PFSK-1 (cell line): ENCODE measurements at regions not wholly inside any gene's neighbourhood (a gene's known extent, or its start where the extent isn't known, plus 50 kb on each side); places are given as distances from the start of the nearest gene placed in this dataset.

Experiments used
- FOXP2 ChIP-seq: optimal IDR thresholded peaks from 2 replicates; pipeline ENCODE3; 2011; ENCODE audit warnings: borderline replicate concordance, control low read depth, inconsistent platforms; ENCODE audit not compliant: insufficient read depth; ENCODE audit errors: extremely low read length, extremely low read depth
- POLR2AphosphoS5 ChIP-seq: IDR thresholded peaks from 2 replicates; pipeline ENCODE4 v1.6.1; 2012; ENCODE audit warnings: low read depth, mild to moderate bottlenecking, control low read depth, low read length, moderate library complexity
- SIN3A ChIP-seq: IDR thresholded peaks from 2 replicates; pipeline ENCODE4 v1.6.1; 2012; ENCODE audit warnings: mild to moderate bottlenecking, low read length, moderate library complexity, borderline replicate concordance; ENCODE audit not compliant: insufficient read depth
- TAF1 ChIP-seq: IDR thresholded peaks from 2 replicates; pipeline ENCODE4 v1.6.1; 2012; ENCODE audit warnings: low read length, control low read depth, borderline replicate concordance; ENCODE audit not compliant: insufficient read depth
- TF ChIP-seq, protein P1 (sequence below), 2 experiments: IDR thresholded peaks; 2 replicates each; pipeline versions ENCODE4 v1.6.1 to v1.8.0; 2011 to 2012; ENCODE audit warnings: low read depth in 2 of 2, low read length in 2 of 2, control low read depth in 1 of 2, inconsistent platforms in 1 of 2, mild to moderate bottlenecking in 1 of 2, moderate library complexity in 1 of 2; ENCODE audit not compliant: insufficient read depth in 1 of 2

- TF ChIP-seq TAF1 (no peak), SIN3A (no peak), POLR2AphosphoS5 (no peak), FOXP2 (no peak)
- TF ChIP-seq, protein P1, sequence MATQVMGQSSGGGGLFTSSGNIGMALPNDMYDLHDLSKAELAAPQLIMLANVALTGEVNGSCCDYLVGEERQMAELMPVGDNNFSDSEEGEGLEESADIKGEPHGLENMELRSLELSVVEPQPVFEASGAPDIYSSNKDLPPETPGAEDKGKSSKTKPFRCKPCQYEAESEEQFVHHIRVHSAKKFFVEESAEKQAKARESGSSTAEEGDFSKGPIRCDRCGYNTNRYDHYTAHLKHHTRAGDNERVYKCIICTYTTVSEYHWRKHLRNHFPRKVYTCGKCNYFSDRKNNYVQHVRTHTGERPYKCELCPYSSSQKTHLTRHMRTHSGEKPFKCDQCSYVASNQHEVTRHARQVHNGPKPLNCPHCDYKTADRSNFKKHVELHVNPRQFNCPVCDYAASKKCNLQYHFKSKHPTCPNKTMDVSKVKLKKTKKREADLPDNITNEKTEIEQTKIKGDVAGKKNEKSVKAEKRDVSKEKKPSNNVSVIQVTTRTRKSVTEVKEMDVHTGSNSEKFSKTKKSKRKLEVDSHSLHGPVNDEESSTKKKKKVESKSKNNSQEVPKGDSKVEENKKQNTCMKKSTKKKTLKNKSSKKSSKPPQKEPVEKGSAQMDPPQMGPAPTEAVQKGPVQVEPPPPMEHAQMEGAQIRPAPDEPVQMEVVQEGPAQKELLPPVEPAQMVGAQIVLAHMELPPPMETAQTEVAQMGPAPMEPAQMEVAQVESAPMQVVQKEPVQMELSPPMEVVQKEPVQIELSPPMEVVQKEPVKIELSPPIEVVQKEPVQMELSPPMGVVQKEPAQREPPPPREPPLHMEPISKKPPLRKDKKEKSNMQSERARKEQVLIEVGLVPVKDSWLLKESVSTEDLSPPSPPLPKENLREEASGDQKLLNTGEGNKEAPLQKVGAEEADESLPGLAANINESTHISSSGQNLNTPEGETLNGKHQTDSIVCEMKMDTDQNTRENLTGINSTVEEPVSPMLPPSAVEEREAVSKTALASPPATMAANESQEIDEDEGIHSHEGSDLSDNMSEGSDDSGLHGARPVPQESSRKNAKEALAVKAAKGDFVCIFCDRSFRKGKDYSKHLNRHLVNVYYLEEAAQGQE (IDR thresholded peaks at IDR 0.05; ENCODE audit: insufficient read depth in 1 of 2, low read depth in 2 of 2, low read length in 2 of 2) = no peak
Observed at GRCh38 chr13:29713839-29714238, 118.4 kb upstream of the SLC7A1 start.

DNA sequence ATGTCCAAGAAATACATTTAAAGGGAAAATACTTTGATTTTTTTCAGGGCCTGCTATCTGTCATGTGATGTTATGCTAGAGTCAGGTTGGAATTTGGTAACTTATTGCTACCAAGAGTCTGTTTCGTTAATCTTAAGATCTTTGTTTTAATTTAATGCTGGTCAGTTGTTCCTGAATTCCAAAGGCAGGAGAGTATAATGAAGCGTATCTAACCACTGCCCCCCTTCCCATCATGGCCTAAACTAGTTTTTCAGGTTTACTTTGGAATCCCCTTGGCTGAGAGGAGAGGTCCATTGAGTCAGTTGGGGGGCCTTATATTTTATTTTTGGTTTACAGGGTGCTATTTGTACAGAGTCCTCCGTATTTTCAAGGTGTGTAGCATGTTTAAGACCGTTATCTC is 116.3 kb upstream of the SLC7A1 start:
- no peak for TF ChIP-seq TAF1
- no peak for TF ChIP-seq POLR2AphosphoS5
- no peak for TF ChIP-seq FOXP2
- TF ChIP-seq SIN3A = no peak
- TF ChIP-seq, protein P1 (IDR thresholded peaks at IDR 0.05; ENCODE audit: insufficient read depth in 1 of 2, low read depth in 2 of 2, low read length in 2 of 2) = no peak

GRCh38 chr13:29710511-29710910 is 115.0 kb upstream of the SLC7A1 start:
- TF ChIP-seq POLR2AphosphoS5 (no peak), SIN3A (no peak), FOXP2 (no peak)

GRCh38 chr13:29709407-29710069 is 114.0 kb upstream of the SLC7A1 start:
- TF ChIP-seq POLR2AphosphoS5 (no peak), TAF1 (no peak), FOXP2 (no peak)
- TF ChIP-seq, protein P1 (IDR thresholded peaks at IDR 0.05; ENCODE audit: insufficient read depth in 1 of 2, low read depth in 2 of 2, low read length in 2 of 2) = no peak

DNA sequence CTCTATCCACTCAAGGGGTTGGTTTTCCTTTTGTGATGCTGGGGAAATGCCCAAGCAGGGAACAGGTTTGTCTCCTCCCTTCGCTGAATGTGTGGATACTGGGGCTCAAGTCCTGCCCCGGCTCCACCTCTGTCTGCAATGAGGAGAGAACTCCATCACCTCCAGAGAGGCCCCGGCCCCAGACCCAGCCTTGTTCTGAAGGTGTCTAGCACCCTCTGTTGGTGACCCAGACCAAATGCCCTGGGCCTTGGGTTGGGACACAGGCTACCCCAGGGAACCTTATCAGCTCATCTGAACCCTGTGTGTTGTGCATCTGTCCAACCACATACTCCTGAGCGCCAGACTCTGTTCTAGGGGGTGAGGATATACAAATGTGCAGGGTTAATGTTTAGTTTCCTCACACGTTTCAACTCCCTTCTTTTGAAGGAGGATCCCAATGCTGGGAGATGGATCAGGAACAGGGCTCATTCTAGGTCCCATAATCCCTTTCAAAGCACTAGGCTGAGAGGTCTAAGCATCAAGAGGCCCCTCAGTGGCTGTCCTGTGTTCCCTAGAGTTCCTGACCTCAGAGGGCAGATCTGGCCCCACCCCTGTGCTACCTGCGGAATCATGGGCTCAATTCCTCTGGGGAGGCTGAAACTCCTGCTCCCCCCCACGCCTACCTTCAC is 112.5 kb upstream of the SLC7A1 start:
- no peak for TF ChIP-seq FOXP2
- no peak for TF ChIP-seq SIN3A
- TF ChIP-seq, protein P1 (IDR thresholded peaks at IDR 0.05; ENCODE audit: insufficient read depth in 1 of 2, low read depth in 2 of 2, low read length in 2 of 2) = no peak
- TF ChIP-seq POLR2AphosphoS5 = no peak
- TF ChIP-seq TAF1 = no peak
